DND-41 (cell line): ENCODE measurements at regions not wholly inside any gene's neighbourhood (a gene's known extent, or its start where the extent isn't known, plus 50 kb on each side); places are given as distances from the start of the nearest gene placed in this dataset.
A peak's percentile ranks its signal among the peaks of the same experiment; 100 is the strongest.

Experiments
- CTCF ChIP-seq: IDR thresholded peaks from 2 replicates; pipeline ENCODE4 v1.5.1; 2012; ENCODE audit warnings: borderline replicate concordance, low read length, moderate library complexity, mild to moderate bottlenecking; ENCODE audit not compliant: poor library complexity, severe bottlenecking; ENCODE audit errors: extremely low read depth
- EZH2 ChIP-seq: IDR thresholded peaks from 3 replicates; pipeline ENCODE4 v1.6.1; 2012; ENCODE audit warnings: borderline replicate concordance, low read depth, mild to moderate bottlenecking, moderate library complexity, low read length, inconsistent platforms; ENCODE audit not compliant: severe bottlenecking

GRCh38 chr3:66816090-66816761, 181.9 kb upstream of the KBTBD8 start:
- TF ChIP-seq CTCF (peak; percentile 43), EZH2 (no peak)
